ENCODE measurements at regions not wholly inside any gene's neighbourhood (a gene's known extent, or its start where the extent isn't known, plus 50 kb on each side); places are given as distances from the start of the nearest gene placed in this dataset.

DNA sequence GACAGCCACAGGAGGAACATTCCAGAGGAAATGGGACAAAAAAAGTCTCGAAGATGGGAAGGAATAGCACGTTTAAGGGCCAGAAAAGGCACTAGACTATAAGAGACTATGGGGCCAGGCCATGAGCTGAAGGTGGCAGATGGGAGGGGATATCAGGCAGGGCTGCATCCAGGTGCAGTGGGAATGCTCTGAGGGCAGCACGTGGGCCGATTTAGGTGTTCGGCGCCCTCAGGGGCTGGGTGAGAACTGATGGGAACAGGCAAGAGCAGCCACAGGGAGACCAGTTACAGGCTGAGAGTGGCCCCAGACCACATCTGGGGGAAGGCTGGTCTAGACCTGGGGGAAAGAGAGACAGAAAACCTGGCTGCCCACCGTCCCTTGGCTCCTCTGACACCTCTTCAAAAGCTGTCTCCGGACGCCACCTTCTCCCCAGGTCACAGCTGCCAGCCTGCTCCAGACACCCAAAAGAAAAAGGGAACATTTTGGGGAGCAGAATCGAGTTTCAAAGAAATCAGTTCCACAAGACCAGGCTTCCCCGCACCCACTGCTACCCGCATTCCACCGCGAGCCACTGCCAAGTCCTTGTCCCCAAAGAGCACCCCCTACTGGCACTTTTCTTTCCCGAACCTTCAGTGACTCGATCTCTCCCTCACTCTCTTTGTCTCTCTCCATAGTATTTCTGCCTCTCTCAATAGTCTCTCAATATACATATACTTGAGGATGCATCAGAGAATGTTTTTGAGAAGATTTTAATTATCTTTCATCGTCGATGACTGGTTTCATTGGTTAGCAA lies 190.1 kb upstream of the AGAP1 start:
- DNase-seq: no peak

- no peak for DNase-seq
Measured at GRCh38 chr2:235305678-235306077, 188.2 kb upstream of the AGAP1 start.

- DNase-seq: no peak
Measured at GRCh38 chr2:235311044-235311443, 182.8 kb upstream of the AGAP1 start.

DNA sequence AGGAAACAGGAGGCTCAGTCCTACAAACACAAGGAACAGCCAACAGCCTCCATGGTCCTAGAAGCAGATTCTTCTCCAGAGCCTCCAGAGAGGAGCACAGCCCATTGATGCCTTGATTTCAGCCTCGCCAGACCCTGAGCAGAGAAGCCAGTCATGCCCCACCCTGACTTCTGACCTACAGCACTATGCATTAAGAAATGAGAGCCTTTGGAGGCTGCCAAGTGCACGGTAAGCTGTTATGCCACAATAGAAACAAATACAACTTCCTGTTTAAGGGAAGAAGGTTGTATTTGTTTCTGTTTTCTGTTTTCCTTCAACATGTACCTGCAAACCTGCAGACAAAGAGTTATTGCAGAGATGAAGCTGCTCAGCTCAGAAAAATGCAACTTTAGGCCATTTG lies 181.3 kb upstream of the AGAP1 start:
- no peak for DNase-seq

- peak in 1 of 14 donors; percentile 16 for DNase-seq
Measured at GRCh38 chr2:235314371-235314930, 179.4 kb upstream of the AGAP1 start.

- no peak for DNase-seq
Measured at GRCh38 chr2:235319095-235319494, 174.7 kb upstream of the AGAP1 start.

- no peak for DNase-seq
Measured at GRCh38 chr2:235320326-235320725, 173.5 kb upstream of the AGAP1 start.

GRCh38 chr2:235324324-235324723 lies 169.5 kb upstream of the AGAP1 start:
- no peak for DNase-seq

GRCh38 chr2:235325151-235325550 lies 168.7 kb upstream of the AGAP1 start:
- no peak for DNase-seq

DNA sequence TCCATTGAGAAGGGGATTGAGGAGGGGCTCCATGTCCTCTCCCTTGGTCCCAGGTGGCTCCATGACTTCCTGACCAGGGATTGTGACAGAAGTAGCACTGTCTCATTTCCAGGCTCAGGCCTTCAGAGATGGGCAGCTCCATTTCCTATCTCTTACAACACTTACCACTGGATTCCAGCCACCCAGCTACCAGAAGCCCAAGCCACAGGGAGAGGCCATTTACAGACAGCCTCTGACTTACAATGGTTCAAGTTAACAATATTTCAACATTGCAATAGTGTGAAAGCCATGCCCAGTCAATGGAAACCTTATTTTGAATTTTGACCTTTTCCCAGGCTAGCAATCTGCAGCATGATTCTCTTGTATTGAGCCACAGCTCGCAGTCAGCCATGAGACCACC lies 164.9 kb upstream of the AGAP1 start:
- DNase-seq: no peak

- DNase-seq: peak in 1 of 14 donors; percentile 20
Measured at GRCh38 chr2:235330775-235331451, 162.9 kb upstream of the AGAP1 start.

GRCh38 chr2:235332240-235332890 lies 161.5 kb upstream of the AGAP1 start:
- DNase-seq: no peak

DNA sequence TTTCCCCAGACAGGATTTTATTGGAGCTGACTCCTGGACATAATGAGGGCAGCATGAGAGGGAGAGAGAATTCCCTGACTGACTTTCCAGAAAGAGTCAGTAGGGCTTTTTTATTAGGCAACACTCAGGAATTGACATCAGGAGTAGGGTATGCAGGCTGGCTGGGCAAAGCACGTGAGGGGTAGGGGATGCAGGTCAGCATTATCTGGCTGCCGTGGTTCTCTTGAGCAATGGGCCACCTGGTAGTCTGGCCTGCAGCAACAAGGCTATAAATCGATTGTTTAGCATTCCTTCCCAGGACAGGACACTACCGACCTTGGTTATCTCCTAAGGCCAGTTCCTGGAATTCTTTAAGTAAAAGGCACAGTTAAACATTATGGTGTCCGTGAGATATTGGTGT lies 160.8 kb upstream of the AGAP1 start:
- DNase-seq: no peak

DNA sequence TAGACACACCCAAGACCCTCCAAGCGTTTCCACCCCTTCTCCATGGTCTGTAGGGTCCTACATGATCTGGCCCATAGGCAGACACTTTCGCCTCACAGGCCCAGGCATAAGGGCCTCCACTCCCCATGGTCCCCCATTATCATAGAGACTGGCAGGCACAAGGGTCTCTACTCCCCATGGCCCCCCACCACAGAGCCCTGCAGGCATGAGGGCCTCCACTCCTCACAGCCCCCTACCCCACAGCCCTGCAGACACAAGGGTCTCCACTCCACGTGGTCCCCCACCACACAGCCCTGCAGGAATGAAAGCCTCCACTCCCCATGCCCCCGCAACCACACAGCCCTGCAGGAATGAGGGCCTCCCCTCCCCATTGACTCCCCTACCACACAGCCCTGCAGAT lies 159.7 kb upstream of the AGAP1 start:
- DNase-seq: no peak

DNA sequence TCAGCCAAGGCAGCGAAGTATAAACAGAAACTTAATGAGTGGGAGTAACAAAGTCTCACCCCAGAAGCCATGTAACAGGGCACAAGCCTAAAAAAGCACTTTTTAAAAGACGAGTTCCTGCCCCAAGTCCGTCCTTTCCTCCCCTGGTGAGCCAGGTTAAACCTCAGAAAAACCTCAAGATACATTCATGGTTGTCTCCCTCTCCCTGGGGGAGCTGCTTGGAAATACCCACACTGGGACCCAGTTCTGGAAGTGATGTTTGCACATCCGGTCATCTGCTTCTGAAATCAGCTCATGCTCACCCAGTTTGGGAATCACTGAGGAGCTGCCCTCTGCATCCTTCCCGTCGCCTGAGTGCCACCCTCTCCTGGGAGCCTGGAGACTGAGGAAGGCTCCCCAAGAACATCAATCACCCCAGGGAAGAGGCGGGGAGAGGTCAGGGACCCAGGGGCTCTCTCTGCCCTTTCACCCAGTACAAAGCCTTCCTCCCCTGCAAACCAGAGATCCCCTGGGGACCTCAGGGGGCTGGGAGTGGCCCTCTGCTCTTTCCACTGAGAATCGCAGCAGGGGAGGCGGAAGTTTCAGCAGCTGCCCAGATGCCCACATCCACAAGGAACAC lies 150.6 kb upstream of the AGAP1 start:
- DNase-seq: no peak

GRCh38 chr2:235343869-235344268 lies 150.0 kb upstream of the AGAP1 start:
- no peak for DNase-seq

DNA sequence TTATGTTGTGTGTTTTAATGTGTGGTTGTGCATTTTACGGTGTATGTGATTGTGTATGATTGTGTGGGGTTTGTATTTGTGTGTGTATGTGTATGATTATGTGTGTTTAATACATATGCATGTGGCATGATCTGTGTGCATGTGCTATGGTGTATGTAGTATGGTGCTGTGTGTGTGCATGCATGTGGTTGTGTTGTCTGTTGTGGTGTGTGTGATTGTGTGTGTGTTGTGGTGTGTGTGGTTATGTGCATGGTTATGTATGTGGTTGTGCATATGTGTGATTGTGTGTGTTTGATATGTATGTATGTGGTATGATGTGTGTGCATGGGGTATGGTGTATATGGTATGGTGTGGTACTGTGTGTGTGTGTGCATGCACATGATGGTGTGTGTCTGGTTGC lies 148.1 kb upstream of the AGAP1 start:
- DNase-seq: no peak

- no peak for DNase-seq
Measured at GRCh38 chr2:235347691-235348090, 146.2 kb upstream of the AGAP1 start.

GRCh38 chr2:235348329-235348728 lies 145.5 kb upstream of the AGAP1 start:
- no peak for DNase-seq

DNA sequence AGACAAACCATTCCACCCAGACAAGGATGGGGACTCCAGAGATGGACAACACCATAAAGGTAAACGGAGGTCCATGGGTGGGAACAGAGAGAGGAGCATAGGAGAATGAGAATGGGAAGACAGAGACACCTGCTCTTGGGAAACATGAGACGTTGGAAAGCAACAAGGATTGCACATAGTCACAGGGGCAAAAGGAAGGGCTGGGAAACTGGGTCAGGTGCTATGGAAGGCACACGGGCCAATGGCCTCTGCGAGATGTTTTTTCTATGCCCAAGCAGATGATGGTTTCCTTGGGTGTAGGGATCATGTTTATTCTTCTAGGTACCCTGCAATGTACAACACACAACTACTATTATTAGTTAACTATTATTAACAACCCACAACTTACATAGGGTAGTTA lies 143.6 kb upstream of the AGAP1 start:
- DNase-seq: no peak

GRCh38 chr2:235352541-235352940 lies 141.3 kb upstream of the AGAP1 start:
- peak in 1 of 14 donors; percentile 3 for DNase-seq

- DNase-seq: no peak
Measured at GRCh38 chr2:235357881-235358280, 136.0 kb upstream of the AGAP1 start.

GRCh38 chr2:235358981-235359471 lies 134.8 kb upstream of the AGAP1 start:
- DNase-seq: no peak

Data from C1 segment of cervical spinal cord (tissue), 14 donors.